ENCODE measurements at regions not wholly inside any gene's neighbourhood (a gene's known extent, or its start where the extent isn't known, plus 50 kb on each side); places are given as distances from the start of the nearest gene placed in this dataset.

DNA sequence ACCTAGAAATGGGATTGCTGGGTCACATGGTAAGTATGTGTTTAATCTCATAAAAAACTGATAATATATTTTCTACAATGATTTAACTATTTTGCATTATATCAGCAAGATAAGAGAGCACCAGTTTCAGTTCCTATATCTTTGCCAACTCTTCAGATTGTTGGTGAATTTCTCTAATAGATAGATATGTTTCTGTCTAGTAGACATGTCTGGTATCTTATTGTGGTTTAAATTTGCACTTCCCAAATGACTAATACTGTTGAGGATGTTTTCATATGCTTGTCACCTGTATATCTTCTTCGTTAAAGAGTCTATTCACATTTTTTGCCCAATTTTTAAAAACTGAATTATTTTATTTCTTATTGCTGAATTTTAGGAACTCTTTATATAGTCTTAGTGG is 113.8 kb upstream of the UXS1 start:
- TF ChIP-seq, protein P1, sequence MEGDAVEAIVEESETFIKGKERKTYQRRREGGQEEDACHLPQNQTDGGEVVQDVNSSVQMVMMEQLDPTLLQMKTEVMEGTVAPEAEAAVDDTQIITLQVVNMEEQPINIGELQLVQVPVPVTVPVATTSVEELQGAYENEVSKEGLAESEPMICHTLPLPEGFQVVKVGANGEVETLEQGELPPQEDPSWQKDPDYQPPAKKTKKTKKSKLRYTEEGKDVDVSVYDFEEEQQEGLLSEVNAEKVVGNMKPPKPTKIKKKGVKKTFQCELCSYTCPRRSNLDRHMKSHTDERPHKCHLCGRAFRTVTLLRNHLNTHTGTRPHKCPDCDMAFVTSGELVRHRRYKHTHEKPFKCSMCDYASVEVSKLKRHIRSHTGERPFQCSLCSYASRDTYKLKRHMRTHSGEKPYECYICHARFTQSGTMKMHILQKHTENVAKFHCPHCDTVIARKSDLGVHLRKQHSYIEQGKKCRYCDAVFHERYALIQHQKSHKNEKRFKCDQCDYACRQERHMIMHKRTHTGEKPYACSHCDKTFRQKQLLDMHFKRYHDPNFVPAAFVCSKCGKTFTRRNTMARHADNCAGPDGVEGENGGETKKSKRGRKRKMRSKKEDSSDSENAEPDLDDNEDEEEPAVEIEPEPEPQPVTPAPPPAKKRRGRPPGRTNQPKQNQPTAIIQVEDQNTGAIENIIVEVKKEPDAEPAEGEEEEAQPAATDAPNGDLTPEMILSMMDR (IDR thresholded peaks at IDR 0.05; ENCODE audit: borderline replicate concordance, extremely low read depth, low read length, poor library complexity, severe bottlenecking) = no peak
- no peak for TF ChIP-seq EZH2 (IDR thresholded peaks at IDR 0.05; ENCODE audit: borderline replicate concordance, low read depth, low read length, severe bottlenecking)
